ENCODE measurements at regions not wholly inside any gene's neighbourhood (a gene's known extent, or its start where the extent isn't known, plus 50 kb on each side); places are given as distances from the start of the nearest gene placed in this dataset.

DNA sequence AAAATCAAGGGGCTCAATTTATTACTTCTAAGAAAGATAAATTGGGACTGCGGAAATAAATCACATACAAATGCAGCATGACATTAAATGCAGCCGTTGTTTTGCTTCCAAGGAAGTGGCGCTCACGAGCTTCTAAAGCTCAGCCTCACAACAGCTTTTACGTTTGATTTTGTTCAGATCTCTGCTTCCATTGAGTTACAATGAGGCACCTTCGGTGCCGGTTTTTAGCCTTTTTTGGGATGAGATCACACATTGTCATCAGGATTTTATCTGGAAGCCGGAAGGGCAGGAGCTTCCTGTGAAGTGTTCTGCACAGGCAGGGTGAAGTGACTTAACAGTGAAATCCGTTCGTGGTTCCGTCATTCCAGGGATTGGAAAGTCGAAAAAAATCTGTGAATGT lies 209.8 kb downstream of the DCDC2C start:
- Histone ChIP-seq H3K4me1 (no peaks in the 10 kb centered on the region), H3K27me3 (no peaks in the 10 kb centered on the region), H3K27ac (no peak overlapping the region), H3K4me3 (no peak overlapping the region), H3K9me3 (peaks cover 4 to 15% of the 10 kb centered on the region in 2 donors), H3K36me3 (no peaks in the 10 kb centered on the region)
- TF ChIP-seq POLR2AphosphoS5 (IDR thresholded peaks at IDR 0.05) (no peak), POLR2A (IDR thresholded peaks at IDR 0.05) (no peak)
- TF ChIP-seq, protein P1, sequence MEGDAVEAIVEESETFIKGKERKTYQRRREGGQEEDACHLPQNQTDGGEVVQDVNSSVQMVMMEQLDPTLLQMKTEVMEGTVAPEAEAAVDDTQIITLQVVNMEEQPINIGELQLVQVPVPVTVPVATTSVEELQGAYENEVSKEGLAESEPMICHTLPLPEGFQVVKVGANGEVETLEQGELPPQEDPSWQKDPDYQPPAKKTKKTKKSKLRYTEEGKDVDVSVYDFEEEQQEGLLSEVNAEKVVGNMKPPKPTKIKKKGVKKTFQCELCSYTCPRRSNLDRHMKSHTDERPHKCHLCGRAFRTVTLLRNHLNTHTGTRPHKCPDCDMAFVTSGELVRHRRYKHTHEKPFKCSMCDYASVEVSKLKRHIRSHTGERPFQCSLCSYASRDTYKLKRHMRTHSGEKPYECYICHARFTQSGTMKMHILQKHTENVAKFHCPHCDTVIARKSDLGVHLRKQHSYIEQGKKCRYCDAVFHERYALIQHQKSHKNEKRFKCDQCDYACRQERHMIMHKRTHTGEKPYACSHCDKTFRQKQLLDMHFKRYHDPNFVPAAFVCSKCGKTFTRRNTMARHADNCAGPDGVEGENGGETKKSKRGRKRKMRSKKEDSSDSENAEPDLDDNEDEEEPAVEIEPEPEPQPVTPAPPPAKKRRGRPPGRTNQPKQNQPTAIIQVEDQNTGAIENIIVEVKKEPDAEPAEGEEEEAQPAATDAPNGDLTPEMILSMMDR (IDR thresholded peaks at IDR 0.05) = no peak
- no peak for DNase-seq (ENCODE audit: low spot score in 2 of 2)
- intact Hi-C loops (cut with DNase I; ENCODE audit: low total_unique reads) = no loop called here

- Histone ChIP-seq H3K4me3 (no peak overlapping the region), H3K27me3 (peaks cover 0 to 6% of the 10 kb centered on the region in 2 donors), H3K4me1 (no peaks in the 10 kb centered on the region), H3K27ac (no peak overlapping the region), H3K36me3 (no peaks in the 10 kb centered on the region), H3K9me3 (peaks cover 0 to 4% of the 10 kb centered on the region in 2 donors)
- DNase-seq (ENCODE audit: low spot score in 2 of 2) = no peak
- intact Hi-C loops (cut with DNase I; ENCODE audit: low total_unique reads) = no loop called here
- TF ChIP-seq POLR2A (IDR thresholded peaks at IDR 0.05) = no peak
- TF ChIP-seq, protein P1 (IDR thresholded peaks at IDR 0.05) = no peak
- no peak for TF ChIP-seq POLR2AphosphoS5 (IDR thresholded peaks at IDR 0.05)
Observed at GRCh38 chr2:3914241-3914640, 210.9 kb downstream of the DCDC2C start.

DNA sequence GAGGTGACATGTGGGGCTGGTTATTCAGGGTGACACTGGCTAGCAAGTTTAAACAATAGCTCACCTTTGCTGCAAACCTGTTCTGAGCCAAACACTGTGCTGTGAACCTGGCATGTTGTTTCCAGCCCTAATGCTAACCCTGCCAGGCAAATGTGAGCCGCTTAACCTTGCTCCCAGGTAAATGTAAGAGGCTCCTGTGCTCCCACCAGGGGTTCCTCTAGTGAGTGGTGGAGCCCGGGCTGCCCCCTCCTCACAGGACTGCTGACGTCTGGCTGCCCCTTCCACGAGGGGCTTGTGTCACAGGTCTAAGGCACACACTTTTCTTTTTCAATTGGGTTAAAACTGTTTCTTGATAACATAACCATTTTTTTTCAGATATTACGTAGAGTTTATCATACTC lies 223.7 kb downstream of the DCDC2C start:
- H3K27me3 ChIP-seq = no peaks in the 10 kb centered on the region
- no peaks in the 10 kb centered on the region for H3K36me3 ChIP-seq
- intact Hi-C loops (cut with DNase I; ENCODE audit: low total_unique reads) = no loop called here

GRCh38 chr2:3929374-3929773 lies 226.0 kb downstream of the DCDC2C start:
- no peaks in the 10 kb centered on the region for H3K36me3 ChIP-seq
- intact Hi-C loops (cut with DNase I; ENCODE audit: low total_unique reads) = no loop called here
- no peaks in the 10 kb centered on the region for H3K4me1 ChIP-seq
- TF ChIP-seq POLR2A (IDR thresholded peaks at IDR 0.05) = no peak
- H3K4me3 ChIP-seq = no peak overlapping the region
- no peaks in the 10 kb centered on the region for H3K9me3 ChIP-seq
- no peak overlapping the region for H3K27ac ChIP-seq
- no peaks in the 10 kb centered on the region for H3K27me3 ChIP-seq
- no peak for DNase-seq (ENCODE audit: low spot score in 2 of 2)

More for the DNA sequence above, 223.7 kb downstream of the DCDC2C start:
- no peak for TF ChIP-seq POLR2AphosphoS5 (IDR thresholded peaks at IDR 0.05)
- no peak for TF ChIP-seq POLR2A (IDR thresholded peaks at IDR 0.05)
- TF ChIP-seq, protein P1 (IDR thresholded peaks at IDR 0.05) = no peak
- Histone ChIP-seq H3K27ac (no peak overlapping the region), H3K9me3 (no peaks in the 10 kb centered on the region), H3K4me3 (no peak overlapping the region), H3K4me1 (no peaks in the 10 kb centered on the region)
- DNase-seq (ENCODE audit: low spot score in 2 of 2) = no peak

DNA sequence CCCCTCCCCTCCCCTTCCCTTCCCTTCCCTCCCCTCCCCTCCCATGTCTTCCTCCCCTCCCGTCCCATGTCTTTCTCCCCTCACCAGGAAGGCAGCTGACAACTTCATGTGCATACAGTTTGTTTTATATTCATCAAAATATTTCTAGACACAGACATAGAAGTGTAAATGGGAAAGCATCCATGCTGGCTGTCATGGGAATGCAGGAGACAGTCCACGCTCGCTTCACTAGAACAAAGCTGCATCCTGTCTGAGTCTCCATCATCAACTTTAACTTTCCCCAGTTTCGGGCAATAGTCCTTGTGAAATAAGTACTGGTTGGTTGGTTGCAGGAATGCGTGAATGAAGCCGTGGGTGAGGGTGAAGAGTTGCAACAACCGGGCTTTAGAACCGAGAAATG lies 226.9 kb downstream of the DCDC2C start:
- no peak overlapping the region for H3K27ac ChIP-seq
- H3K4me1 ChIP-seq = no peaks in the 10 kb centered on the region
- no peak overlapping the region for H3K4me3 ChIP-seq
- no peaks in the 10 kb centered on the region for H3K27me3 ChIP-seq
- no peaks in the 10 kb centered on the region for H3K36me3 ChIP-seq
- no peak for DNase-seq (ENCODE audit: low spot score in 2 of 2)
- TF ChIP-seq, protein P1 (IDR thresholded peaks at IDR 0.05) = no peak
- no peak for TF ChIP-seq POLR2A (IDR thresholded peaks at IDR 0.05)
- no peak for TF ChIP-seq POLR2AphosphoS5 (IDR thresholded peaks at IDR 0.05)
- intact Hi-C loops (cut with DNase I; ENCODE audit: low total_unique reads) = no loop called here
- H3K9me3 ChIP-seq = no peaks in the 10 kb centered on the region

DNA sequence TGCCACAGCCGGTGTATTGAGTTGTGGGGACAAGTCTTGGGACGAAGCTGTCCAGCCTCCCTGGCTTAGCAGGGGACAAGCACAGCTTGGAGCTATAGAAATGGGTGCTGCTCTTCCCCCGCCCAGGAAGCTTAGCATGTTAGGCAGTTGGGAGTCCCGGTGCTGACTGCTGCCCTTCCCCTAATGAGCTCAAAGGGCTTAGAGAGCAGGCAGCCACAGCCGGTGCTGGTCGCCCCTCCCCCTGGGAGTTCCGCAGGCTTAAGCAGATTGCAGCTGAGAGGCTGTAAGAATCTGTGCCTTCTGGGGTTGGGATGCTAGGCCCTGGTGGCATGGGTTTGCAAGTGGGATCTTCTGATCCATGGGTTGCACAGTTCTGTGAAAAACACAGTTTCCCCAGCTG lies 237.3 kb downstream of the DCDC2C start:
- intact Hi-C loops (cut with DNase I; ENCODE audit: low total_unique reads) = no loop called here
- H3K27me3 ChIP-seq = no peaks in the 10 kb centered on the region
- TF ChIP-seq POLR2A (IDR thresholded peaks at IDR 0.05) (no peak), POLR2AphosphoS5 (IDR thresholded peaks at IDR 0.05) (no peak)
- TF ChIP-seq, protein P1 (IDR thresholded peaks at IDR 0.05) = no peak
- no peaks in the 10 kb centered on the region for H3K4me1 ChIP-seq
- no peaks in the 10 kb centered on the region for H3K36me3 ChIP-seq
- no peak for DNase-seq (ENCODE audit: low spot score in 2 of 2)
- no peak overlapping the region for H3K27ac ChIP-seq
- H3K9me3 ChIP-seq = peaks cover 0 to 3% of the 10 kb centered on the region in 2 donors
- H3K4me3 ChIP-seq = no peak overlapping the region

Data from breast epithelium (tissue), 4 donors.